ENCODE measurements at regions not wholly inside any gene's neighbourhood (a gene's known extent, or its start where the extent isn't known, plus 50 kb on each side); places are given as distances from the start of the nearest gene placed in this dataset.

GRCh38 chr3:26484140-26484539 is 138.4 kb upstream of the LRRC3B start:
- WGBS (ENCODE audit: insufficient coverage, insufficient replicate concordance, low lambda C conversion rate, missing lambda C conversion rate), result 46% methylated on average over 4 of the region's 4 CpGs
- DNase-seq (ENCODE audit: low read depth, low spot score) (no peak), FAIRE-seq (no peak), ATAC-seq (no peak)
- Histone ChIP-seq H3K4me3 (no peak overlapping the region), H3K36me3 (ENCODE audit: control insufficient read depth in 2 of 2, insufficient read depth in 2 of 2, low read length in 1 of 2) (no peaks in the 10 kb centered on the region), H3K4me2 (ENCODE audit: control insufficient read depth, insufficient read depth) (no peak overlapping the region), H3K27me3 (replicated peaks in 1 of 2; ENCODE audit: control insufficient read depth in 2 of 2, insufficient read depth in 2 of 2, low read length in 1 of 2) (no peaks in the 10 kb centered on the region), H3K9ac (ENCODE audit: control insufficient read depth, insufficient read depth, low read length) (no peak overlapping the region), H2AFZ (ENCODE audit: control insufficient read depth, low read depth, low read length) (no peak overlapping the region), H4K20me1 (ENCODE audit: control insufficient read depth, insufficient read depth) (no peaks in the 10 kb centered on the region), H3K79me2 (ENCODE audit: control insufficient read depth, insufficient read depth, low read length) (no peaks in the 10 kb centered on the region), H3K27ac (ENCODE audit: control insufficient read depth, insufficient read depth) (no peak overlapping the region), H3K4me1 (ENCODE audit: control insufficient read depth, insufficient read depth, low read length) (no peaks in the 10 kb centered on the region), H3K9me3 (replicated peaks; ENCODE audit: control insufficient read depth, insufficient read depth, low read length) (no peaks in the 10 kb centered on the region)
- in situ Hi-C loops (cut with MboI), result no loop called here
- ChIA-PET CTCF (no interaction called here), RAD21 (ENCODE audit: unreplicated experiment) (no interaction called here), POLR2A (no interaction called here), SMC1A (ENCODE audit: uncharacterized antibody, unreplicated experiment) (no interaction called here)
- TF ChIP-seq NFXL1 (IDR thresholded peaks at IDR 0.05; ENCODE audit: borderline replicate concordance), result no peak
- intact Hi-C loops (cut with micrococcal nuclease; ENCODE audit: unreplicated experiment), result no loop called here
- no TSS peak for BruUV-seq (replicated peaks)

- 10% methylated on average over 2 of the region's 2 CpGs for WGBS (ENCODE audit: insufficient coverage, insufficient replicate concordance, low lambda C conversion rate, missing lambda C conversion rate)
Observed at GRCh38 chr3:26498271-26498670, 124.3 kb upstream of the LRRC3B start.

More at GRCh38 chr3:26498271-26498670, 124.3 kb upstream of the LRRC3B start:
- Histone ChIP-seq H3K4me3 (no peak overlapping the region), H3K4me1 (ENCODE audit: control insufficient read depth, insufficient read depth, low read length) (no peaks in the 10 kb centered on the region), H2AFZ (ENCODE audit: control insufficient read depth, low read depth, low read length) (no peak overlapping the region), H3K9ac (ENCODE audit: control insufficient read depth, insufficient read depth, low read length) (no peak overlapping the region), H3K27me3 (replicated peaks in 1 of 2; ENCODE audit: control insufficient read depth in 2 of 2, insufficient read depth in 2 of 2, low read length in 1 of 2) (no peaks in the 10 kb centered on the region), H3K36me3 (ENCODE audit: control insufficient read depth in 2 of 2, insufficient read depth in 2 of 2, low read length in 1 of 2) (no peaks in the 10 kb centered on the region), H4K20me1 (ENCODE audit: control insufficient read depth, insufficient read depth) (no peaks in the 10 kb centered on the region), H3K4me2 (ENCODE audit: control insufficient read depth, insufficient read depth) (no peak overlapping the region), H3K9me3 (replicated peaks; ENCODE audit: control insufficient read depth, insufficient read depth, low read length) (no peaks in the 10 kb centered on the region), H3K79me2 (ENCODE audit: control insufficient read depth, insufficient read depth, low read length) (no peaks in the 10 kb centered on the region), H3K27ac (ENCODE audit: control insufficient read depth, insufficient read depth) (no peak overlapping the region)
- ChIA-PET POLR2A (no interaction called here), SMC1A (ENCODE audit: uncharacterized antibody, unreplicated experiment) (no interaction called here), RAD21 (ENCODE audit: unreplicated experiment) (no interaction called here), CTCF (interaction anchor here (0.6 kb wide), 1 partner anchor 43 kb away, joined by 3 read pairs; no protein-coding TSS in a partner anchor)
- ATAC-seq, result no peak
- DNase-seq (ENCODE audit: low read depth, low spot score), result no peak
- in situ Hi-C loops (cut with MboI) (no loop called here), intact Hi-C loops (cut with micrococcal nuclease; ENCODE audit: unreplicated experiment) (no loop called here)
- FAIRE-seq, result no peak
- TF ChIP-seq STAT1 (conservative IDR thresholded peaks at IDR 0.05) (no peak), SMC3 (IDR thresholded peaks at IDR 0.05; ENCODE audit: borderline replicate concordance, low read length) (no peak)
- TF ChIP-seq, protein P1, sequence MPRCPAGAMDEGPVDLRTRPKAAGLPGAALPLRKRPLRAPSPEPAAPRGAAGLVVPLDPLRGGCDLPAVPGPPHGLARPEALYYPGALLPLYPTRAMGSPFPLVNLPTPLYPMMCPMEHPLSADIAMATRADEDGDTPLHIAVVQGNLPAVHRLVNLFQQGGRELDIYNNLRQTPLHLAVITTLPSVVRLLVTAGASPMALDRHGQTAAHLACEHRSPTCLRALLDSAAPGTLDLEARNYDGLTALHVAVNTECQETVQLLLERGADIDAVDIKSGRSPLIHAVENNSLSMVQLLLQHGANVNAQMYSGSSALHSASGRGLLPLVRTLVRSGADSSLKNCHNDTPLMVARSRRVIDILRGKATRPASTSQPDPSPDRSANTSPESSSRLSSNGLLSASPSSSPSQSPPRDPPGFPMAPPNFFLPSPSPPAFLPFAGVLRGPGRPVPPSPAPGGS (IDR thresholded peaks at IDR 0.05; ENCODE audit: borderline replicate concordance, insufficient read depth, low read depth, low read length, poor library complexity, severe bottlenecking), result no peak
- no TSS peak for BruUV-seq (replicated peaks)
